GM18519 (cell line): ENCODE measurements at regions not wholly inside any gene's neighbourhood (a gene's known extent, or its start where the extent isn't known, plus 50 kb on each side); places are given as distances from the start of the nearest gene placed in this dataset.
"Not testable (repeated sequence)": the region's sequence is repeated elsewhere in the genome, so short reads cannot be mapped to it uniquely, and the experiment has no call there.

Experiments
- ATAC-seq: cut with Tn5 transposase; IDR thresholded peaks from one replicate; pipeline ENCODE4 v1.9.1; 2021; ENCODE audit warnings: mild to moderate bottlenecking, moderate library complexity; ENCODE audit not compliant: unreplicated experiment, low FRiP score

GRCh38 chr2:222013889-222014288 is 284.9 kb downstream of the PAX3 start:
- no peak for ATAC-seq

DNA sequence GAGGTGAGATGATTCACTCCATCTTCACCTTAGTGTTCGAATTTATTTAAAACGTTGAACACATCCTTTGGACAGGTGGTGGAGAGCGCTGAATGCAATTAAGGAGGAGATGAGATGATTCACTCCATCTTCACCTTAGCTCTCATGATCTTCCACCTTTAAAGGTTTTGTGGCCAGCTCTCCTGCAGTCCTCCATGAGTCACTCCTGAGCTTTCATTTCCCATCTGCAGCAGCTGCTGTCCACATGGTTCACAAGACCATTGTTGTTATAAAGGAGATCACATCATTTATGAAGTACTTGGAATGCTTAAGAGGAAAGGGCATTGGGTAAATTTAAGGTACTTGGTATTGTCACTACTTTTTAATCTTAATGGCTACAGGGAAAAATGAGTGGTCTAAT is 298.5 kb downstream of the PAX3 start:
- ATAC-seq = no peak

DNA sequence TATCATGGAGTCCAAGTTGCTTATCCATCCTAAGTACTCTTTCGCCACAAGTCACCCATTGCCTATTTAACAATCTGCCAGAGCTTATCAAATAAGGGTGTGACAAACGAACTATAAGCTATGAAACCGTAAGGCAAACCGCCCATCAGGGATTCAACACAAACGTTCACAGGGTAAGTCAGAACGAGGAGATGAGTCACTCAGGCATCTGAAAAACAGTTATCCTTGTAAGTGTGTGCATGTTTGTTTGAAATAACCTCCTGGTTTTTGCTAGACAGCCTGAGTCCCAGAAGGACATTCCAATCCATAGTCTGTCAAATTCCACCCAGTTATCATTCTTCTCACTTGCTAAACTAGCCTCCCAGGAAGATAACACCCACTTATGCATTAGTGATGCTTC is 299.1 kb downstream of the PAX3 start:
- ATAC-seq = no peak

- ATAC-seq = no peak
These were observed 299.6 kb downstream of the PAX3 start for GRCh38 chr2:221999166-221999565.

GRCh38 chr2:221997683-221998082 is 301.1 kb downstream of the PAX3 start:
- no peak for ATAC-seq

- no peak for ATAC-seq
These were observed 301.7 kb downstream of the PAX3 start for GRCh38 chr2:221997100-221997499.

DNA sequence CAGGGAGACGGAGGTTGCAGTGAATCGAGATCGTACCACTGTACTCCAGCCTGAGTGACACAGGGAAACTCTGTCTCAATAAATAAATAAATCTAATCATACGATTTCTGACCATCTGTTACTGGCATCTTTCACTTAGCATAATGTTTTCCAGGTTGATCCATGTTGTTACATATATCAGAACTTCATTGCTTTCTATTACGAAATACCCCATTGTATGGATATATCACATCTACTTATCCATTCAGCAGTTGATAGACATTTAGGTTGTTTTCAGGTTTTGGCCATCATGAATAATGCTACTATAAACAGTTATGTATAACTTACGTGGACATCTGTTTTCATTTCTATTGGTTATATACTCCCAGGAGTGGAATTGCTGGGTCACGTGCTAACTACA is 303.9 kb downstream of the PAX3 start:
- ATAC-seq = no peak

- not testable (repeated sequence) for ATAC-seq
These were observed 314.4 kb downstream of the PAX3 start for GRCh38 chr2:221984376-221984775.

DNA sequence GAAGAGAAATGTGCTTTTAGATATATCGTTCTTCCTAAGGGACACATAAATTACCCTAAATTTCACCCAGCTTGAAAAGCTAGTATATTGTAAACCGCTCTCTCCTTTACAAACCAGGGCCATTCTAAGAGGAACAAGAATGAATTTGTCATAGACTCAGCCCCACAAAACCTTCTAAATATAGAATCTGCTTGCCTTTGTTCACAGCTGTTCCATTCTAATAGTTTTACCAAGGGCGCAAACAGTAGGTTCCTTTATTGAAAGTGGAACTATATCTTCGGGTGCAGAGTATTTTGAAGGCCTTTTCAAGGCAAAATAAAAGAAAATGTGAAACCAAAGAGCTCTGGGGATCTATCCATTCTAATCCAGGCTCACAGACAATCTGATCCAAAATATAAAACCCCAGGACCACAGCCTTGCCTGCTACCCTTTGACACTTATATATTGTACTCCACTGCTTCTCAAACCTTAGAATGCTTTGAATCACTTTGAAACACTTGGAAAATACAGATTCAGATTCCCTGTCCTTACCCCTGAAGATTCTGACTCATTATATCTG is 316.8 kb downstream of the PAX3 start:
- peak; percentile 59 for ATAC-seq

DNA sequence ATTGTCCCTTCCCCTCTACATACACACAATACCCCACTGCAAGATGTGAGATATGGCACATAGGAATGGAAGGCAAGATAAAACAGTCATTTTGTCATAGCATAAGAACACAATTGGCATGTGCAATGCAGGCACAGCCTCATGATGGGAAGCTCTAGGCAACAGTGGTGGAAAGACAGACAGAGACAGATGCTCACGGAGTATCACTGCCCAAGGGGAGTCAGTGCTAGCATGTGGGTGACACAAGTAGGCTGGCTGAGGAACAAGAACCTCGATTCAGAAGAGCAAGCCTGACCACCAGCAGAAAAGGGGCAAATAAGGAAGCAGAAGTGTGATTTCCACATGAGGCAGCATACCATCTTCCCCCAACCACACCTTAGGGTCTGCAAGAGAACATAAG is 323.6 kb downstream of the PAX3 start:
- ATAC-seq = no peak

DNA sequence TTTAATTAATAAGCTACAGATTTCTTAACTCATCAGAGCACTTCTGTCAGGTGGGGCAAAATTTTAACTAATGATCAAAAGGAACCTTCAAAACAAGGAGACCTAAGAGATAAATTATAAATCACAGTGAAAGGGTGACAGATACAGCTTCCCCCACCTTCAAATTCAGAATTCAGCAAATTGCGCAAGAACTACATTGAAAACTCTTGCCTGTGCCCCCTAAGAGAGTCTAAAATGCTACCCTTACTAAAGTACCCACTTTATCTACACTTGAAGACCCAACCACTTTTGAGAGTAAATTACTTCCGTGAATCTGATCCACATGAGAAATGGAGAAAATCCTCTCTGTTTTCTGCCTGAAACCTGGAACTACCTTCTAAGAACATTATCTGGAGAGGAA is 324.9 kb downstream of the PAX3 start:
- ATAC-seq = no peak

- ATAC-seq = no peak
These were observed 325.3 kb downstream of the PAX3 start for GRCh38 chr2:221973502-221973901.

DNA sequence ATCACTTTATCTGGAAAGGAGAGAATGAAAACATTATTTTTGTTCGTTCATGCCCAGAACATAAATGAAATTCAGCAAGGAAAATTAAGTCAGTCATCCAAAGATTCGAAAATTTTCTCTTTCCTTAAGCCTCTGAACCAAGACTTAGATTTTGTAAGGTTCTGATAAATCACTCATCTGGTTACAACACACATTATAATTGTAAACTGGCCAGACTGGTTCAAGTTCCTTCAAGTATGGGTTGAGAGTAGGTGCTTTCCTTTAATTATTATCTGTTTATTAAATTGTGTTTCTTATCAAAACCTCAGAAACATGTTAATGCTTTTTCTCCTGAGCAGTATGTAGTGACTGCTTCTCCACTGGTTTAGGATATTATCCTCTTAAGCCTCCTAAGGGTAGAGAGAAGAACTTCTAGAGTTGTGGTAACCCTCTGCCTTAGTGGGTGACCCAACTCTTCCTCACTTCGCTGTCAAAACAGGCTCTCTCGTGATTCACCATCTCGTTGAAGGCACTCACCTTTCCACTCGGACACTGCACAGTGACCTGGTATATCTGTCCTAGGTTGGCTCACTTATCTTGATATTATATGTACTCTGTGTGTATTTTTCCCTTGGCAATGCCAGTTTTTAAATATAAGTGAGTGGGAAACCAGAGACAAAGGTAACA is 325.9 kb downstream of the PAX3 start:
- ATAC-seq = no peak

DNA sequence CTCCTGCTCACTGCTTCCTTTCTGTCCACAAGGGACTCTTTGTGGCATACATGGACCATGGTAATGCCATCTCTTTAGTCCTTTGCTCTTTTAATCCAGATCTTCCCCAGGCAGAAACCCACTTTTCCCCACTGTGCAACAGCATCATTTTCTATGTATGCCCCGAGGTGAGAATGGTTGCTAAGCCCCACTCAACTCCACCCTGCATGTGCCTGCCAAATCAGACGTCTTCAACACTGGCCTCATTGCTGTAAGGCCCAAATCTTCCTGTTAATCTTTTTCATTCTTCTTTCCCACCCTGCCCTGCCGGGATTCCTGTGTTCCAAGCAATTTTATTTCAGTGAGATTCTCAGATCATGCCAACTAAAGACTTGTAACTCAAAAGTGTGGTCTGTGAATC is 328.4 kb downstream of the PAX3 start:
- ATAC-seq = no peak

- no peak for ATAC-seq
These were observed 329.0 kb downstream of the PAX3 start for GRCh38 chr2:221969830-221970144.

- peak; percentile 68 for ATAC-seq
These were observed 329.5 kb downstream of the PAX3 start for GRCh38 chr2:221969087-221969829.

DNA sequence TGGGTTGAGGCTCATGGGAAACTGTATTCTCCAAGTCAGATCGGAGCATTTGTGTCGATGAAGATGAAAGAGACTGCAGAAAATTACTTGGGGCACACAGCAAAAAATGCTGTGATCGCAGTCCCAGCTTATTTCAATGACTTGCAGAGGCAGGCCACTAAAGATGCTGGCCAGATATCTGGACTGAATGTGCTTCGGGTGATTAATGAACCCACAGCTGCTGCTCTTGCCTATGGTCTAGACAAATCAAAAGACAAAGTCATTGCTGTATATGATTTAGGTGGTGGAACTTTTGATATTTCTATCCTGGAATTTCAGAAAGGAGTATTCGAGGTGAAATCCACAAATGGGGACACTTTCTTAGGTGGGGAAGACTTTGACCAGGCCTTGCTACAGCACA is 336.6 kb downstream of the PAX3 start:
- no peak for ATAC-seq

- ATAC-seq = no peak
These were observed 337.2 kb downstream of the PAX3 start for GRCh38 chr2:221961561-221961960.

GRCh38 chr2:221958224-221958623 is 340.6 kb downstream of the PAX3 start:
- ATAC-seq = no peak

GRCh38 chr2:221948076-221948475 is 350.7 kb downstream of the PAX3 start:
- no peak for ATAC-seq

DNA sequence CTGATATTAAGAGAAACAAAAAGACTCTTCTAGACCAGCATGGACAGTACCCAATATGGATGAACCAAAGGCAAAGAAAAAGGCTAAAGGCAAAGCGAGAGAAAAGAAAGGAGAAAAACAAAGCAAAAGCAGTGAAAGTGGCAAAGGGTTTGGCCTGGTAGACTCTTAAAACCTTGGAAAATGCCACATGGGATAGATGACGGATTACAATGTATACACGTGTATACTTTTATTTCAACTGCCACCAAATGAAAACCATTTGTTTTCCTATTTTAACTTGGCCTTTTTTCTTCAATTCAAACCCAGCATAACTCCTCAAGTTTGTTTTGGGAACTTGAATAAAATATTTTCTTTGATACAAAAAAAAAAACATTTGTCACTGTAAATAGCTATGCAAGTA is 354.3 kb downstream of the PAX3 start:
- not testable (repeated sequence) for ATAC-seq
